DND-41 (cell line): ENCODE measurements at regions not wholly inside any gene's neighbourhood (a gene's known extent, or its start where the extent isn't known, plus 50 kb on each side); places are given as distances from the start of the nearest gene placed in this dataset.

Experiments used
- ATAC-seq: fragments of 200-7000 bp; cut with Tn5 transposase; 3 replicates; pipeline ENCODE4 v1.9.1; 2021; ENCODE audit warnings: low read depth; ENCODE audit not compliant: insufficient read depth
- DNase-seq: peaks from one replicate; pipeline ENCODE4 v3.0.0-alpha.2; 2020
- H2AFZ ChIP-seq: 2 replicates; pipeline ENCODE4 v1.6.0; 2012; ENCODE audit warnings: low read depth, low read length
- H3K27ac ChIP-seq: 2 replicates; pipeline ENCODE4 v1.5.1; 2012; ENCODE audit warnings: low read length, inconsistent platforms
- H3K27me3 ChIP-seq: fragments of 200-600 bp; sonication (generic); 2 replicates; pipeline ENCODE4 v1.6.0; 2012; ENCODE audit warnings: low read length, mild to moderate bottlenecking, inconsistent platforms; ENCODE audit not compliant: insufficient read depth, poor library complexity
- H3K36me3 ChIP-seq: 2 replicates; pipeline ENCODE4 v1.5.1; 2012; ENCODE audit warnings: low read length, inconsistent platforms; ENCODE audit not compliant: insufficient read depth
- H3K4me1 ChIP-seq: 2 replicates; pipeline ENCODE4 v1.5.1; 2012; ENCODE audit warnings: mild to moderate bottlenecking, low read length; ENCODE audit not compliant: insufficient read depth
- H3K4me2 ChIP-seq: 2 replicates; pipeline ENCODE4 v1.6.0; 2012; ENCODE audit warnings: mild to moderate bottlenecking, moderate library complexity, low read length, inconsistent platforms; ENCODE audit not compliant: insufficient read depth
- H3K4me3 ChIP-seq, 2 experiments: fragments of 200-600 bp in 1 of 2; shearing (Covaris generic) in 1 of 2; 2 replicates each; pipeline ENCODE4 v1.5.1; 2012 to 2016; ENCODE audit warnings: inconsistent platforms in 2 of 2, low read length in 2 of 2, mild to moderate bottlenecking in 2 of 2, low read depth in 1 of 2, moderate library complexity in 1 of 2
- H3K79me2 ChIP-seq: 2 replicates; pipeline ENCODE4 v1.6.0; 2012; ENCODE audit warnings: low read length, inconsistent platforms; ENCODE audit not compliant: insufficient read depth
- H3K9ac ChIP-seq: 2 replicates; pipeline ENCODE4 v1.6.0; 2012; ENCODE audit warnings: low read depth, mild to moderate bottlenecking, inconsistent platforms, low read length, moderate library complexity
- H3K9me3 ChIP-seq: 2 replicates; pipeline ENCODE4 v1.5.1; 2012; ENCODE audit warnings: low read length, moderate library complexity, mild to moderate bottlenecking, inconsistent platforms; ENCODE audit not compliant: insufficient read depth, severe bottlenecking
- H4K20me1 ChIP-seq: 2 replicates; pipeline ENCODE4 v1.6.0; 2012; ENCODE audit warnings: low read length; ENCODE audit not compliant: insufficient read depth
- CTCF ChIP-seq: IDR thresholded peaks from 2 replicates; pipeline ENCODE4 v1.5.1; 2012; ENCODE audit warnings: borderline replicate concordance, low read length, moderate library complexity, mild to moderate bottlenecking; ENCODE audit not compliant: poor library complexity, severe bottlenecking; ENCODE audit errors: extremely low read depth
- EZH2 ChIP-seq: IDR thresholded peaks from 3 replicates; pipeline ENCODE4 v1.6.1; 2012; ENCODE audit warnings: borderline replicate concordance, low read depth, mild to moderate bottlenecking, moderate library complexity, low read length, inconsistent platforms; ENCODE audit not compliant: severe bottlenecking

GRCh38 chr4:62470020-62470419, 1269.9 kb downstream of the ADGRL3 start:
- H3K4me3 ChIP-seq = no peak overlapping the region
- DNase-seq (no peak), ATAC-seq (no peak)
- H3K36me3 ChIP-seq = no peaks in the 10 kb centered on the region
- no peaks in the 10 kb centered on the region for H3K9me3 ChIP-seq
- no peak overlapping the region for H2AFZ ChIP-seq
- no peak overlapping the region for H3K4me2 ChIP-seq
- H3K79me2 ChIP-seq = no peaks in the 10 kb centered on the region
- no peaks in the 10 kb centered on the region for H4K20me1 ChIP-seq
- H3K27ac ChIP-seq = no peak overlapping the region
- no peaks in the 10 kb centered on the region for H3K27me3 ChIP-seq
- H3K4me1 ChIP-seq = no peaks in the 10 kb centered on the region
- no peak for TF ChIP-seq CTCF
- TF ChIP-seq EZH2 = no peak
- H3K9ac ChIP-seq = no peak overlapping the region

- Histone ChIP-seq H3K9me3 (no peaks in the 10 kb centered on the region), H3K4me3 (no peak overlapping the region), H3K79me2 (no peaks in the 10 kb centered on the region), H4K20me1 (no peaks in the 10 kb centered on the region), H3K27me3 (no peaks in the 10 kb centered on the region), H3K4me1 (no peaks in the 10 kb centered on the region), H3K36me3 (no peaks in the 10 kb centered on the region), H2AFZ (no peak overlapping the region), H3K9ac (no peak overlapping the region), H3K4me2 (no peak overlapping the region), H3K27ac (no peak overlapping the region)
- DNase-seq = no peak
- no peak for TF ChIP-seq CTCF
- no peak for ATAC-seq
These were observed 1261.8 kb downstream of the ADGRL3 start for GRCh38 chr4:62461961-62462360.

- ATAC-seq (no peak), DNase-seq (no peak)
- no peak overlapping the region for H2AFZ ChIP-seq
These were observed 1260.2 kb downstream of the ADGRL3 start for GRCh38 chr4:62460329-62460728.

More at GRCh38 chr4:62460329-62460728, 1260.2 kb downstream of the ADGRL3 start:
- Histone ChIP-seq H4K20me1 (no peaks in the 10 kb centered on the region), H3K79me2 (no peaks in the 10 kb centered on the region), H3K4me2 (no peak overlapping the region), H3K36me3 (no peaks in the 10 kb centered on the region), H3K4me3 (no peak overlapping the region), H3K27ac (no peak overlapping the region), H3K4me1 (no peaks in the 10 kb centered on the region), H3K9ac (no peak overlapping the region), H3K9me3 (no peaks in the 10 kb centered on the region), H3K27me3 (no peaks in the 10 kb centered on the region)
- no peak for TF ChIP-seq CTCF
- no peak for TF ChIP-seq EZH2
